DND-41 (cell line): ENCODE measurements at regions not wholly inside any gene's neighbourhood (a gene's known extent, or its start where the extent isn't known, plus 50 kb on each side); places are given as distances from the start of the nearest gene placed in this dataset.
A peak's percentile ranks its signal among the peaks of the same experiment; 100 is the strongest.

Experiments
- ATAC-seq: fragments of 200-7000 bp; cut with Tn5 transposase; 3 replicates; pipeline ENCODE4 v1.9.1; 2021; ENCODE audit warnings: low read depth; ENCODE audit not compliant: insufficient read depth
- DNase-seq: peaks from one replicate; pipeline ENCODE4 v3.0.0-alpha.2; 2020
- H2AFZ ChIP-seq: 2 replicates; pipeline ENCODE4 v1.6.0; 2012; ENCODE audit warnings: low read depth, low read length
- H3K27ac ChIP-seq: 2 replicates; pipeline ENCODE4 v1.5.1; 2012; ENCODE audit warnings: low read length, inconsistent platforms
- H3K27me3 ChIP-seq: fragments of 200-600 bp; sonication (generic); 2 replicates; pipeline ENCODE4 v1.6.0; 2012; ENCODE audit warnings: low read length, mild to moderate bottlenecking, inconsistent platforms; ENCODE audit not compliant: insufficient read depth, poor library complexity
- H3K36me3 ChIP-seq: 2 replicates; pipeline ENCODE4 v1.5.1; 2012; ENCODE audit warnings: low read length, inconsistent platforms; ENCODE audit not compliant: insufficient read depth
- H3K4me1 ChIP-seq: 2 replicates; pipeline ENCODE4 v1.5.1; 2012; ENCODE audit warnings: mild to moderate bottlenecking, low read length; ENCODE audit not compliant: insufficient read depth
- H3K4me2 ChIP-seq: 2 replicates; pipeline ENCODE4 v1.6.0; 2012; ENCODE audit warnings: mild to moderate bottlenecking, moderate library complexity, low read length, inconsistent platforms; ENCODE audit not compliant: insufficient read depth
- H3K4me3 ChIP-seq, 2 experiments: fragments of 200-600 bp in 1 of 2; shearing (Covaris generic) in 1 of 2; 2 replicates each; pipeline ENCODE4 v1.5.1; 2012 to 2016; ENCODE audit warnings: inconsistent platforms in 2 of 2, low read length in 2 of 2, mild to moderate bottlenecking in 2 of 2, low read depth in 1 of 2, moderate library complexity in 1 of 2
- H3K79me2 ChIP-seq: 2 replicates; pipeline ENCODE4 v1.6.0; 2012; ENCODE audit warnings: low read length, inconsistent platforms; ENCODE audit not compliant: insufficient read depth
- H3K9ac ChIP-seq: 2 replicates; pipeline ENCODE4 v1.6.0; 2012; ENCODE audit warnings: low read depth, mild to moderate bottlenecking, inconsistent platforms, low read length, moderate library complexity
- H3K9me3 ChIP-seq: 2 replicates; pipeline ENCODE4 v1.5.1; 2012; ENCODE audit warnings: low read length, moderate library complexity, mild to moderate bottlenecking, inconsistent platforms; ENCODE audit not compliant: insufficient read depth, severe bottlenecking
- H4K20me1 ChIP-seq: 2 replicates; pipeline ENCODE4 v1.6.0; 2012; ENCODE audit warnings: low read length; ENCODE audit not compliant: insufficient read depth
- CTCF ChIP-seq: IDR thresholded peaks from 2 replicates; pipeline ENCODE4 v1.5.1; 2012; ENCODE audit warnings: borderline replicate concordance, low read length, moderate library complexity, mild to moderate bottlenecking; ENCODE audit not compliant: poor library complexity, severe bottlenecking; ENCODE audit errors: extremely low read depth
- EZH2 ChIP-seq: IDR thresholded peaks from 3 replicates; pipeline ENCODE4 v1.6.1; 2012; ENCODE audit warnings: borderline replicate concordance, low read depth, mild to moderate bottlenecking, moderate library complexity, low read length, inconsistent platforms; ENCODE audit not compliant: severe bottlenecking

GRCh38 chr5:115052948-115053347 lies 116.8 kb downstream of the TRIM36 start:
- Histone ChIP-seq H3K4me1 (no peaks in the 10 kb centered on the region), H3K27ac (no peak overlapping the region), H2AFZ (no peak overlapping the region), H3K9ac (no peak overlapping the region), H3K79me2 (no peaks in the 10 kb centered on the region), H4K20me1 (no peaks in the 10 kb centered on the region), H3K4me2 (no peak overlapping the region), H3K4me3 (no peak overlapping the region), H3K9me3 (no peaks in the 10 kb centered on the region), H3K27me3 (no peaks in the 10 kb centered on the region), H3K36me3 (no peaks in the 10 kb centered on the region)
- TF ChIP-seq EZH2 (no peak), CTCF (no peak)
- ATAC-seq (no peak), DNase-seq (no peak)

DNA sequence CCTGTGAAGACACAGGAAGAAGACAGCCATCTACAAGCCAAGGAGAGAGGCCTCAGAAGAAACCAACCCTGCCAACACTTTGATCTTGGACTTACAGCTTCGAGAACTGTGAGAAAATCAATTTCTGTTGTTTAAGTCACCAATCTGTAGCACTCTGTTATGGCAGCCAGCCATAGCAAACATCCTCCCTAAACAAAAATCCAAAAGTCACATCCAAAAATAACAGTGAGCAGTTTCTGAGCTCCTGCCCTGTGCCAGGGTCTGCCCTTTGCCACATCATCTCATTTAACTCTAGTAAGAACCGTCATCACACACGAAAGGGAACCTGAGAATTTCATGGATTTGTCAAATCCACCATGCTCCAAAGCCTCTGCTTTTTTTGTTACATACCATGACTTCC lies 118.8 kb downstream of the TRIM36 start:
- no peaks in the 10 kb centered on the region for H3K79me2 ChIP-seq
- H3K27me3 ChIP-seq, result no peaks in the 10 kb centered on the region
- no peak overlapping the region for H3K9ac ChIP-seq
- H3K27ac ChIP-seq, result no peak overlapping the region
- H3K9me3 ChIP-seq, result no peaks in the 10 kb centered on the region
- no peak for TF ChIP-seq CTCF
- no peak for TF ChIP-seq EZH2
- H3K4me2 ChIP-seq, result no peak overlapping the region
- H2AFZ ChIP-seq, result no peak overlapping the region
- DNase-seq, result no peak
- ATAC-seq, result no peak
- H3K4me1 ChIP-seq, result no peaks in the 10 kb centered on the region
- no peak overlapping the region for H3K4me3 ChIP-seq
- H4K20me1 ChIP-seq, result no peaks in the 10 kb centered on the region
- no peaks in the 10 kb centered on the region for H3K36me3 ChIP-seq

GRCh38 chr5:115033861-115034260 lies 135.8 kb downstream of the TRIM36 start:
- Histone ChIP-seq H3K27me3 (no peaks in the 10 kb centered on the region), H3K9ac (no peak overlapping the region), H3K9me3 (no peaks in the 10 kb centered on the region), H3K4me2 (no peak overlapping the region), H3K79me2 (no peaks in the 10 kb centered on the region), H4K20me1 (no peaks in the 10 kb centered on the region), H3K27ac (no peak overlapping the region), H3K36me3 (no peaks in the 10 kb centered on the region), H3K4me3 (no peak overlapping the region), H3K4me1 (no peaks in the 10 kb centered on the region), H2AFZ (no peak overlapping the region)
- TF ChIP-seq CTCF (peak; percentile 36), EZH2 (no peak)
- ATAC-seq (no peak), DNase-seq (no peak)

GRCh38 chr5:115028557-115028956 lies 141.2 kb downstream of the TRIM36 start:
- Histone ChIP-seq H3K36me3 (no peaks in the 10 kb centered on the region), H3K9me3 (no peaks in the 10 kb centered on the region), H2AFZ (no peak overlapping the region), H3K27ac (no peak overlapping the region), H3K79me2 (no peaks in the 10 kb centered on the region), H3K9ac (no peak overlapping the region), H3K4me2 (no peak overlapping the region), H3K4me1 (no peaks in the 10 kb centered on the region), H3K27me3 (no peaks in the 10 kb centered on the region), H3K4me3 (no peak overlapping the region), H4K20me1 (no peaks in the 10 kb centered on the region)
- DNase-seq (no peak), ATAC-seq (no peak)
- no peak for TF ChIP-seq CTCF
- TF ChIP-seq EZH2, result no peak
